ENCODE measurements at regions not wholly inside any gene's neighbourhood (a gene's known extent, or its start where the extent isn't known, plus 50 kb on each side); places are given as distances from the start of the nearest gene placed in this dataset.

DNA sequence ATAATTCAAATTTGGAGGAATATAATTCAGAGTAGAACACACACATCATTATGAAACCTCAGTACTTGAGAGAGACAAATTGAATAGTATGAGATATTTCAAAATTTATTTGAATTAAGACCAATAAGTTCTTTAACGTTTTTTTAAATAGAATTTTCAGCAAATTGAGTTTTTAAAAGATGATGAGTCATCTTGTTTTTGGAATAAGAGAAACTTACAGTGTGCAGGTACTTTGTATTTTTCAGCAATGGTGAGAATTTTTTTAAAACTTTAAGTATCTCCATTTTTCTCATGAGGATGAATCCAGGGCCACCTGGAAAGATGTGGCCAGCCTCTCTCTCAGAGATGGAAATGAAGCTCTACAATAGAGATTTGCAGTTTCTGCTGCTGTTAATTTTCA lies 1015.0 kb upstream of the TENM4 start:
- TF ChIP-seq EZH2phosphoT487 (IDR thresholded peaks at IDR 0.05; ENCODE audit: borderline replicate concordance, low read length): no peak
- no peak for TF ChIP-seq CTCF (conservative IDR thresholded peaks at IDR 0.05; ENCODE audit: low read depth, low read length)
- TF ChIP-seq EZH2 (IDR thresholded peaks at IDR 0.05; ENCODE audit: low read length, unreplicated experiment): no peak

Data from PC-3 (cell line).